GM12875 (cell line): ENCODE measurements at regions not wholly inside any gene's neighbourhood (a gene's known extent, or its start where the extent isn't known, plus 50 kb on each side); places are given as distances from the start of the nearest gene placed in this dataset.

Experiments
- H3K4me3 ChIP-seq: one replicate; pipeline ENCODE4 v1.5.1; 2011; ENCODE audit warnings: low read depth, low read length, control low read depth
- CTCF ChIP-seq: IDR thresholded peaks from 2 replicates; pipeline ENCODE4 v1.5.1; 2011; ENCODE audit warnings: low read depth, mild to moderate bottlenecking, control low read depth, inconsistent platforms, low read length, moderate library complexity, borderline replicate concordance; ENCODE audit not compliant: insufficient read depth

GRCh38 chr1:106995970-106996369 lies 60.5 kb upstream of the PRMT6 start:
- TF ChIP-seq CTCF, result no peak
- H3K4me3 ChIP-seq, result no peak overlapping the region

GRCh38 chr1:106998431-106999002 lies 58.0 kb upstream of the PRMT6 start:
- TF ChIP-seq CTCF, result no peak
- H3K4me3 ChIP-seq, result no peak overlapping the region

GRCh38 chr1:107000902-107001301 lies 55.6 kb upstream of the PRMT6 start:
- H3K4me3 ChIP-seq, result no peak overlapping the region
- no peak for TF ChIP-seq CTCF

- no peak overlapping the region for H3K4me3 ChIP-seq
- no peak for TF ChIP-seq CTCF
These were observed 52.5 kb upstream of the PRMT6 start for GRCh38 chr1:107003972-107004371.

- H3K4me3 ChIP-seq, result no peak overlapping the region
- TF ChIP-seq CTCF, result no peak
These were observed 52.1 kb upstream of the PRMT6 start for GRCh38 chr1:107004421-107004820.
